Cardiac septum (tissue), 1 donor: ENCODE measurements at regions not wholly inside any gene's neighbourhood (a gene's known extent, or its start where the extent isn't known, plus 50 kb on each side); places are given as distances from the start of the nearest gene placed in this dataset.

Experiments used
- DNase-seq: peaks from one replicate; pipeline ENCODE4 v3.0.0-alpha.2; 2020; ENCODE audit warnings: low spot score
- intact Hi-C: fragments of 100-400 bp; cut with DNase I; formaldehyde crosslinking; loops from one replicate; pipeline ENCODE4 v1.14.0; 2022
- donor health status: DM: no; HTN: no; CAD: no.

GRCh38 chr3:31235062-31235700, 297.5 kb upstream of the STT3B start:
- intact Hi-C loops: no loop called here
- DNase-seq: no peak

DNA sequence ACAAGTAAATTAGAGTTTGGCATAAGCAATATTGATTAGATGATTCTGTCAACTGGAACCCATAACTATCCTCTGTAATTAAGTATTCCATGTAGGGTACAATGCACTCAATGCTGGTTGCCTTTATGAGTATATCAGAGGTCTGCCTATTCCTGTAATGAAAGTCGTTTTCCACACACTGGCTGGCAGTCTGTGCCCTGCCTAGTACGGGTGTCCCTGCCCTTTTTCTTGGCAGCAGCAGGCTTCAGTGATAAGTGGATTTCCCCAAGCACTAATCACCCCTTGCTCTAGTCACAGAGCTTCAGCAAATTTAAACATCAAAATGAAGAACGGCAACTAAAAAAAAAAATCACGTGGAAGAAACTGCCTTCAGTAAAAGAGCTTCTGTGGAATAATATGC, 294.8 kb upstream of the STT3B start:
- no peak for DNase-seq
- intact Hi-C loops: no loop called here

DNA sequence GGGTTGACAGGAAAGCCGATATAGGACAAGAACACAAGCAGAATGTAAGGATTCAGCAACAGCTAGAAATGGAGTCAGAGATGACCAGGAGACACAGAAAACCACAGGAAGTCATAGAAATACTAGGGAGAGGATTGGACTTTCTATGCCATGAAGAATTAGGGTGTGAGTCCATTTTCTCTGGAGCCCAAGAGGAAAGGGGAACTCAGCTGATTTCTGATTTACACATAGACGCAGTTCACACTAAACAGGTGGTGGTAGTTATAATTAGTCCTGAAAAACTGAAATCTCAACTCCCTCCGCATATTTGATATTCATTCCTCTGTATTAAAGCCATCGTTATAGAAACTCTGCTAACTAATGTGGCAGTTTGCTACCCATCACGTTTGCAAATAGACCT, 292.7 kb upstream of the STT3B start:
- intact Hi-C loops: no loop called here
- DNase-seq: no peak

GRCh38 chr3:31240466-31240865, 292.3 kb upstream of the STT3B start:
- DNase-seq: no peak
- intact Hi-C loops: no loop called here

- intact Hi-C loops: no loop called here
- DNase-seq: no peak
Measured at GRCh38 chr3:31240874-31241273, 291.9 kb upstream of the STT3B start.

- DNase-seq: no peak
- intact Hi-C loops: no loop called here
Measured at GRCh38 chr3:31241533-31241932, 291.2 kb upstream of the STT3B start.

- intact Hi-C loops: no loop called here
- no peak for DNase-seq
Measured at GRCh38 chr3:31242026-31242960, 290.4 kb upstream of the STT3B start.

- DNase-seq: no peak
- intact Hi-C loops: no loop called here
Measured at GRCh38 chr3:31244929-31245817, 287.6 kb upstream of the STT3B start.

DNA sequence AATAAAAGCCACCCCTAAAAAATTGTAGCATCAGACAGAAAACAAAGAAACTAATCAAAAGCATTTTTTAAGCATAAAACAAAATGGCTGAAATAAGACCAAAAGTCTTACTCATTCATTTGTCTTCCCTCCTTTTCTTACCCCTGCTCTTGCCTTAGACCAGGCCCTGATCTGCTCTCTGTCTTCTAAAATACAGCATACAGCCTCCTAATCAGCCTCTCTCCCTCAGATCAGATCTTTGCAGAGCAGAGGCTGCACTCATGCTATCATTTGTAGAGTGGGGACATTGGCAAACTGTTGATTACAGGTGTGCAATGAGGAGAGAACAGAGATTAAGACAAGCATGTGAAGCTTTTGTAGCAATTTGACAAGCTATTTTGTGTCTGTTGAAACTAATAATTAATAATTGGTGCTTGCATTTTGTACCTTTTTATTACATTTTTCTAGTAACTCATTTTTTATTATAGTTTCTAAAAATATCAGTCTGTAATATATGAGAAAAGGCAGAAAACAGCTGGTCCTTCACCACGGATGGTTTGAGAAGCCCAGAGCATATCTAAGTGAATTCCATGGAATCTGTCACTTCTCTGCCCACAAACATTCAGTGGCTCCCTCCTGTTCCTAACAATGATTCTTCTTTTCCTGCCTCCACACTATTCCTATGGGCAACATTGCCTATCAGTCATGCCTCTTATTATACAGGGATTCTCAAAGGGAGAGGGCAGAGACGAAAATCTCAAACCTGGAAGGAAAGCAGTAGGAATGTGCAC, 286.2 kb upstream of the STT3B start:
- no peak for DNase-seq
- intact Hi-C loops: no loop called here

- no peak for DNase-seq
- intact Hi-C loops: no loop called here
Measured at GRCh38 chr3:31247063-31247447, 285.7 kb upstream of the STT3B start.

- intact Hi-C loops: no loop called here
- no peak for DNase-seq
Measured at GRCh38 chr3:31247850-31248562, 284.7 kb upstream of the STT3B start.

DNA sequence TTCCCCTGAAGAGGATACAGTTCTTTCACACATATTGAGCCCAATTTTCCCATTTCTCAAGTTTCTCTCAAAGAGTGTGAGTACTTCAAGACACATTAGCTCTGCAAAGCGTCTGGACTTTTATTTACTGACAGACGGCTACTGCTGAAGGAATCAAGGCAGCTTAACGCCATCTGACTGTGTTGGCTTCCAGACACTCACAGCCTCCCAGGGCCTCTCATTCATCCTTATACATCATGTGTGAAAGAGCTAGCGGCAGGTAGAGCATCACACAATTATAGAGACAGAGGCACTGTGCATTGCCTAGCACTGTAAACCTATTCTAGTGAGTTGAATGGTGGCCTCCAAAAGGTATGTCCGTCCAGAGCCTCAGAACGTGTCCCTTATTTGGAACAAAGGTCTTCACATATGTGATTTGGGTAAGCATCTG, 284.1 kb upstream of the STT3B start:
- intact Hi-C loops: no loop called here
- no peak for DNase-seq

DNA sequence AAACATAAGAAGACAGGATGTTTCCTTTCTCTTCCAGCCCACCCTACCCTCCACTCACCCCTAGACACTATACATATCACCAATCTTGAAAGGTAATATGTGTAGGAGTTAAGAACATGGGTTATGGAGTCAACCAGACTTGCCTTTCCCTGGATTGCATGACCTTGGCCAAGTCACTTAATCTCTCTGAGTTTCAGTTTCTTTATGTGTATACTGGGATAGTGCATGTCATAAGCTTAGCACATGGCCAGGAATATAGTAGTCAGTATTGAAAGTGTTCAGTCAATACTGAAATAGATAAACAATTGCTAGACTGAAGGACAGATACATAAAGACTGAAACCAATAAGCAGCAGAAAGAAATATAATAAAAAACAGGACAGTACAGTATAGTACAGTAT, 283.2 kb upstream of the STT3B start:
- intact Hi-C loops: no loop called here

GRCh38 chr3:31250116-31250777, 282.5 kb upstream of the STT3B start:
- intact Hi-C loops: no loop called here
- no peak for DNase-seq

More for the DNA sequence above, 283.2 kb upstream of the STT3B start:
- DNase-seq: no peak

- intact Hi-C loops: no loop called here
- no peak for DNase-seq
Measured at GRCh38 chr3:31251083-31251482, 281.6 kb upstream of the STT3B start.

DNA sequence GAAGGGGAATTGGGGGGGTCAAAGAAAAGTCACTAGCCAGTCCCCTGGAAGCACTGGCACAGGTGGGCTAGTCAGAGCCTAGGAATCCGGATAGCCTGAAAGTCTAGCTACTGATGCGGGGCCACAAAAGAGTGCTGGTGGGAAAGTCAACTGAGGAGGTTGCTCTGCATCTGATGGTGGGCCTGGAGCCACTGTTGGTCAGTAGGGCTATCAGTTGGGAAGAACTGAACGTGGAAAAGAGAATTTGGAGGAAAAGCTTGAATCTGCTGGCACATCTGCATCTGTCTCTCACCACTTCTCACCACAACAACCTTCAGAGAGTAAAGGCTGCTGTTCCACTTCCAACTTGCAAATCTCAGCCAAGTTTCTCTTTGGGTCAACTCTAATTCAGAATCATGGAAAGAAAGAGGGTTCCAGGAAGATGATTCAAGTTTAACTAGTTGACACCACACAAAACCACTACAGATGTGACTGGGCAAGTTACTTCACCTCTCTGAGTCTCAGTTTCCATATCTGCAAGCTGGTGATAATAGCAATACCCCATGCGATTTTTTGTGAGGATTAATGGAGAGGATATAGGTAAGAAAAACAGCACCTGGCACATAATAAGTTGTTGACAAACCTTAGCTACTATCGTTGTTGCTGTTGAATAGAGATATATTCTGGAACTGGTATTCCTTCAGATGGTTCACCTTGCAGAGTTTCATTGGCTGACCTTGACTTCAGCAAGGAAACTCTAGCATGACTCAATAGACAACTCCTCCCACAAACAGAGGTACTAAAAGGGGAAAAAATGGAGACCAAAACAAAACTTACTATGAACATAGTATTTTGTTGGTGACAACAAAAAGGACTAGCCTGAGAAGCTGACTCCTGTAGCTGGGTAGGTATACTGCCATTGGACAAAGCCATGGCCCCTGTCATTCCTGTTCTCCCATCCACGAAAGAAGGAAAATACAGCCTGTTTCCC, 280.2 kb upstream of the STT3B start:
- no peak for DNase-seq
- intact Hi-C loops: no loop called here

DNA sequence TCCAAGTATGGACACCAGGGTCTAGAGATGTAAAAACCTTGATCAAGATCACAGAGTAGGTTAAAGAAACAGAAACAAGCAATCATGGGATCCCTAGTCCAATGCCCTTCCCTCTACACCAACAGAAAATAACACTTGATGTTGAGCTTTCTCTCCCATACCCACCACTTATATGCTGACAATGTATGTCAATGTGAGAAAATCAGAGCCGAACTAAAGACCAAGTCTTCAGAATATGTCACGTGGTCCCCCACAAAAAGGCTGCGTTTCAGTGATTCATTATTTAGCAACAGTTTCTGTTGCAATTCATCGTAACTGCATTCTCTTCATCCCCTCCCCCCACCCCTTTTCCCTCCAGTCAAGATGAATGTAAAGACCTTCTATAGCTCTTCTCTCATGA, 278.9 kb upstream of the STT3B start:
- intact Hi-C loops: no loop called here
- DNase-seq: no peak
